ENCODE measurements at regions not wholly inside any gene's neighbourhood (a gene's known extent, or its start where the extent isn't known, plus 50 kb on each side); places are given as distances from the start of the nearest gene placed in this dataset.
A peak's percentile ranks its signal among the peaks of the same experiment; 100 is the strongest.
"Not testable (repeated sequence)": the region's sequence is repeated elsewhere in the genome, so short reads cannot be mapped to it uniquely, and the experiment has no call there.

GRCh38 chr15:67945951-67946700 is 106.3 kb upstream of the RNU6-1 start:
- no peak for DNase-seq

DNA sequence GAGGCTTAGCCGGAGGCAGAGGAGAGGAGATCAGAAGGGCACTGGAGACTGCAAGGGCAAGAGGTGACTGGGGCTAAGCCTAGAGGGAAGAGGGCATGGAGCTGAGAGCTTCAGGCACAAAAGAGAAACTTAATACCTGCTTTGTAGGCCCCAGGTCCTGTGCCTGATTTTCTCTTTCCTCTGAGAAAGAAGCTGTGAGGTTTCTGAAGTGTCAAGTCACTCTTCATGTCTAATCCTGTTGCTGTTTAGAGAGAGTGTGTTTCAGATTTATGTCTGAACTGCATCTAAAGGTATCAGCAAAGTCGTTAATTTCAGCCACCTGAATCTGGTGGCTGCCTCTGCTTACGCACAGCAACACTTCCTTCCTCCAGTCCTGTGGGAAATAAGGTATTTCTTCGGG is 106.9 kb upstream of the RNU6-1 start:
- DNase-seq, result no peak

GRCh38 chr15:67947254-67948039 is 106.7 kb upstream of the PIAS1 start:
- no peak for DNase-seq

DNA sequence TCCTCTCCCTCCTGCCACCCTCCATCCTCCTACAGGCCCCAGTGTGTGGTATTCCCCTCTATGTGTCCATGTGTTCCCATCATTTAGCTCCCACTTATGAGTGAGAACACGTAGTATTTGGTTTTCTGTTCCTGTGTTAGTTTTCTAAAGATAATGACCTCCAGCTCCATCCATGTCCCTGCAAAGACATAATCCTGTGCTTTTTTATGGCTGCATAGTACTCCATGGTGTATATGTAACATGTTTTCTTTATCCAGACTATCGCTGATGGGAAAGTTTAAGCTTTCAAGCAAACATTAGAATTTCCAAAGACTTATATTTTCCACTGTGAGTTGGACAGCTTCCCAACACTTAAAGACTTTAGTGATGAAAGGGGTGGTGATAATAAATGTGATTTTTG is 105.9 kb upstream of the PIAS1 start:
- DNase-seq, result no peak

DNA sequence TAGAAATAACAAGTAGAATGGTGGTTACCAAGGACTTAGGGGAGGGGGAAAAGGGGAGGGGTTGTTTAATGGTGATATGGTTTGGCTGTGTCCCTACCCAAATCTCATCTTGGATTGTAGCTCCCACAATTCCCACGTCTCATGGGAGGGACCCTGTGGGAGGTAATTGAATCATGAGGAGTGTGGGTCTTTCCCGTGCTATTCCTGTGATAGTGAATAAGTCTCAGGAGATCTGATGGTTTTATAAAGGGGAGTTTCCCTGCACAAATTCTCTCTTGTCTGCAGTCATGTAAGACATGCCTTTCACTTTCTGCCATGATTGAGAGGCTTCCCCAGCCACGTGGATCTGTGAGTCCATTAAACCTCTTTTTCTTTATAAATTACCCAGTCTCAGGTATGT is 102.9 kb upstream of the PIAS1 start:
- DNase-seq, result not testable (repeated sequence)

- DNase-seq, result no peak
These were observed 100.8 kb upstream of the PIAS1 start for GRCh38 chr15:67953299-67953698.

DNA sequence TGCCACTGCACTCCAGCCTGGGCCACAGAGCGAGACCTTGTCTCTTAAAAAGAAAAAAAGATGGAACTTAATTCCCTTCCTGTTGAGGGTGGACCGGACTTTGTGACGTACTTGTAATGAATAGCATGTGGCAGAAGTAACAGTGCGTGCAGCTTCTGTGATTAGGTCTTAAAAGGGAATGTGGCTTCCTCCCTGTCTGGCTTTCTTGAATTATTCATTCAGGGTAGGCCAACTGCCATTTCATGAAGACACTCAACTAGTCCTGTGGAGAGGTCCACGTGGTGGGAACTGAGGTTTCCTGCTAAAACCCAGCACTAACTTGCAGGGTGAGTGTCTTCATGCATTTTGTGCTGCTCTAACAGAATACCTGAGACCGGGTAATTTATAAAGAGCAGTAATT is 98.9 kb upstream of the PIAS1 start:
- DNase-seq, result no peak

GRCh38 chr15:67957435-67958132 is 96.5 kb upstream of the PIAS1 start:
- DNase-seq, result no peak

GRCh38 chr15:67967871-67968431 is 86.2 kb upstream of the PIAS1 start:
- DNase-seq, result peak; percentile 51

DNA sequence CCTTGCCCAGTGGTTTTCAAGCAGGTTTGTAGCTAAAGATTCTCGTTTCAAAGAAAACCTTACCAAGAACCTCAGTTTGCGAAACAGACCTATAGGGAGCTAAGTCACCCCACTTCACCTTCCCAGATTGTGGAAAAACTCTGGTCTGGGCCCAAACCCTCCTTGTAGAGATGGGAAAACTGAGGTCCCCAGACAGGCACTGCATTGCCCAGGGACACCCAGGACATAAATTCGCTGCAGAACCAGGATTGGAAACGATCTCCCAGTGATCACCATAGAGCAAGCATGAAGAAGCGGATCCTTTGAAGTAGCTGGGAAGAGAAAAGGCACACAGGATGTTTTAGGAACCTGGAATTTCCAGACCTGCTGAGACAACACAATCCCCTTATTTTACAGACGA is 85.6 kb upstream of the PIAS1 start:
- no peak for DNase-seq

GRCh38 chr15:67968966-67969365 is 85.1 kb upstream of the PIAS1 start:
- DNase-seq, result no peak

- no peak for DNase-seq
These were observed 84.2 kb upstream of the PIAS1 start for GRCh38 chr15:67969892-67970291.

- DNase-seq, result no peak
These were observed 81.7 kb upstream of the PIAS1 start for GRCh38 chr15:67972377-67972776.

GRCh38 chr15:67973846-67974245 is 80.3 kb upstream of the PIAS1 start:
- DNase-seq, result no peak

DNA sequence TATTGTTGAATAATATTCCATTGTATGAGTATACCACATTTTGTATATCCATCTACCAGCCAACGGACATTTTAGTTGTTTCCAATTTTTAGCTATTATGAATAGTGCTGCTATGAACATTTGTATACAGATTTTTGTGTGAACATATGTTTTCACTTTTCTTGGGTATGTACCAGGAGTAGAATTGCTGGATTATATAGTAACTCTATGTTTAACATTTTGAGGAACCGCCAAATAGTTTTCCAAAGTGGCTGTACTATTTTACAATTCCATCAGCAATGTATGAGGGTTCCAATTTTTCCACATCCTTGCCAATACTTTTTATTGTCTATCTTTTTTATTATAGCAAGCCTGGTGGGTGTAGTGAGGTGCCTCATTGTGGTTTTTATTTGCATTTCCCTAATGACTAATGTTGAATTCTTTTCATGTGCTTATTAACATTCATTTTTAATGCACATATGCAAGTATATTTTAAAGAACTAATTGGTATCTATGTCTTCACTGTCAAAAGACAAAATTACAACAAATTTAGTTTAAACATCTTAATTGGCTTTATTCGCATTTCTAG is 77.5 kb upstream of the PIAS1 start:
- DNase-seq, result no peak

- no peak for DNase-seq
These were observed 76.6 kb upstream of the PIAS1 start for GRCh38 chr15:67977414-67978089.

GRCh38 chr15:67979281-67979680 is 74.8 kb upstream of the PIAS1 start:
- DNase-seq, result no peak

DNA sequence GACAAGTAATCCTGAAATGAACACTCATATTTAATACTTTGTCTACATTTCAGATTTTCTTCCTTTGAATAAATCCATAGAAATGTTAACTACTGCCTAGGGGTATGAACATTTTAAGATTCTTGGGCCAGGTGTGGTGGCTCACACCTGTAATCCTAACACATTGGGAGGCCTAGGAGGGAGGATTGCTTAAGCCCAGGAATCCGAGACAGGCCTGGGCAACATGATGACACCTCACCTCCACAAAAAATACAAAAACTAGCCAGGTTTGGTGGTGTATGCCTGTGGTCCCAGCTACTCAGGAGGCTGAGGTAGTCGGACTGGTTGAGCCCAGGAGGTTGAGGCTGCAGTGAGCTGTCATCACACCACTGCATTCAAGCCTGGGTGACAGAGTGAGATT is 73.9 kb upstream of the PIAS1 start:
- no peak for DNase-seq

DNA sequence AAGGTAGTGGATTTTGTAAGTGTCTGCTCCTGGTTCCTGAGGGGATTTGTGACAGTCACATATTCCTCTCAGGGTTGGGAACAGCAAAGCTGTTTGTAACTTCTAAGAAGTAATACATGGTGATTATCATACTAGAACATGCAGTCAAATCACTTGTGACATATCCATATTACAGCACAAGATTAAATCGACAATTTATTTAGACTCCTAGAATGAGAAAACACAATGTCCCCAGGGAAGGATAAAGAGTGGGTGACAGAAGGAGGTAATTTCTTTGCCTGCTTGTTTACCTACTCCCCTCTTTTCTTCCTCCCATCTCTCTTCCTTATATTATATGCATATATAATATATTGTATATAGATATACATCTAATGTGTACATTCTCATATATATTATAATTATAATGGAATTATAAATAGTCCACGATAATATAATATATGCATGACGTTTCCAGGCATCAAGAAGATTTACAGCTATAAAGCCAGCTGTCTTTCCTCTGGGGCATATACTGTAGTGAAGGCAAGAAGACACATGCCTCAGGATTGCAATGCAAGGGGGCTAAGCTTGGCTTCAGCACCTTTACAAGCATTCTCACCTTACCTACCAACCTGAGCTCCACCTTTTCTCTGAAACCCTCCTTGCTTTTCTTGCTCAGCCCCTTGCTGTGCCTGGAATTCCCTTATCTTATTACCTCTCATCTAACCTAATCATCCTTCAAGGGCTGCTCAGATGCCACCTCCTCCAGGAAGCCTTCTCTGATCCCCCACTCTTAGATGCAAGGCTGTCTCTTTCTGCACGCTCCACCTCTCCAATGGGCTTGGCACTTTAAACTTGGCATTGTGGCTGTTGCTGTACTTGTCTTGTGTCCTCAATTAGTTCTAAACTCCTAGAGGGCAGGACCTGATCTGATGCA is 73.1 kb upstream of the PIAS1 start:
- no peak for DNase-seq

- no peak for DNase-seq
These were observed 72.3 kb upstream of the PIAS1 start for GRCh38 chr15:67981848-67982247.

DNA sequence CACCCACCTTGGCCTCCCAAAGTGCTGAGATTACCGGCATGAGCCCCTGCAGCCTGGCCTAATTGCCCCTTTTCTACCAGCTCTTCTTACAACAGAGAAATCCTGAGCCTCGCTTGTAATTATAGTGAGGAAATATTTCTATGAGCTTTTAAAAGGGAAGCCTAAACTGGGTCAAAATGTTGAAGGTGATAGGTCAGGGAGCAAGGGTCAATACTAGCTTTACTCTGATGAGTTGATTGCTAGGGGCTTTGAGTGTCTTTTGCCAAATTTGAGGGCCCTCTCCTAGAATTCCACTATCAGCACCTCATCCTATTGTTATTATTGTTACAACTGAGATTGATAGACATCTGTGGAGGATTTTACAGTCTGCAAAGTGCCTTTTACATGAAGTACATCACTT is 62.4 kb upstream of the PIAS1 start:
- no peak for DNase-seq

DNA sequence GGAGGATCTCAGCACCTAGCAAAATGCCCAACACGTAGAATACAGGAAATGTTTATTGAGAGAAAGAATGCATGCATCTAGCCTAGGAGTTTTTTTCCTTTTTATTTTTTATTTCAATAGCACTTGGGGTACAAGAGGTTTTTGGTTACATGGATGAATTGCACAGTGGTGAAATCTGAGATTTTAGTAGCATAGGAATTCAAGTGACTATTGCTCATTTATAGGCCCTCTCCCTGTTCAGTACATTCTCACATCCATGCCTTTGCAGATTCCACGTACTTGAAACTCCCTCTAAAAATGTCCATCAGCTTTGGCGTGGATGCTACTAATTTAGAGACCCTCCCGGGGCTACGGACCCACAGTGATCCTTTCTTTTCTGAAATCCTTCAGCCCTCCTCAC is 61.7 kb upstream of the PIAS1 start:
- no peak for DNase-seq

Measured in suppressor macrophage treated with lipopolysaccharide for 4 hours (primary cell).